ENCODE measurements at regions not wholly inside any gene's neighbourhood (a gene's known extent, or its start where the extent isn't known, plus 50 kb on each side); places are given as distances from the start of the nearest gene placed in this dataset.

DNA sequence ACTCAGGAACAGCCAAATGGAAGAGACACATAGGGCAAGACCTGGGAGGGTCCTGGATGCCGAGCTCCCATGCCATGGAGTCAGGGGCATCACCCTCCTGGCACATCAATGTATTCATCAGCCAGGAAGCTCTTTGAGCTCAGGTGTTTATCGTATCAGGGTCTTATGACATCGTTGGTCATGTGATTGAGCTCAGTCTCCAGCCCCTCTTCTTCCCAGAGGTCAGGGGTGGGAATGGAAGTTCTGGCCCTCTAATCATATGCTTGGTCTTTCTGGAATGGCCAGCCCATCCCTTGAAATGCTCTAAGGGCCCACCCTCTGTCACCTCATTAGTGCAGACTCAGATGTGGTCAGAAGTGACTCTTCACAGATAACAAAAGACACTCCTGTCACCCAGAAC lies 52.4 kb upstream of the TULP4 start:
- peaks cover 27 to 65% of the 10 kb centered on the region in 2 experiments for H3K79me1 ChIP-seq (ENCODE audit: low read depth in 1 of 2, low read length in 2 of 2)
- H2BK15ac ChIP-seq (ENCODE audit: low read depth, low read length), result no peak overlapping the region
- H2BK120ac ChIP-seq (ENCODE audit: low read depth, low read length), result no peak overlapping the region
- no peak overlapping the region for H2AFZ ChIP-seq (replicated peaks; ENCODE audit: low read length, poor library complexity)
- no CpG with 5 or more reads among the region's 3 CpGs for WGBS, 2 experiments (ENCODE audit: extremely low coverage in 2 of 2, insufficient read length in 1 of 2)
- H2AK5ac ChIP-seq (ENCODE audit: low read depth, low read length), result no peak overlapping the region
- peaks cover 21% of the 10 kb centered on the region; the same call in 1 of the 2 replicates for H3K9me1 ChIP-seq (ENCODE audit: insufficient read depth, low read length)
- no peak overlapping the region for H2AK9ac ChIP-seq (replicated peaks; ENCODE audit: low read depth, low read length, poor library complexity)
- intact Hi-C loops (cut with micrococcal nuclease), result no loop called here
- no peaks in the 10 kb centered on the region for H3K9me3 ChIP-seq (ENCODE audit: control insufficient read depth, insufficient read depth, low read length)
- no peaks in the 10 kb centered on the region for H3K27me3 ChIP-seq (ENCODE audit: control insufficient read depth, insufficient read depth, low read length)
- ChIA-PET CTCF (no interaction called here), POLR2A (ENCODE audit: unreplicated experiment) (no interaction called here)
- no peak overlapping the region for H3K18ac ChIP-seq (ENCODE audit: low read depth, low read length)
- H3K9ac ChIP-seq (ENCODE audit: low read depth, low read length), result no peak overlapping the region
- dilution Hi-C loops (cut with HindIII; ENCODE audit: low sequenced_read_pairs, unreplicated experiment), result no loop called here
- peaks cover 3% of the 10 kb centered on the region for H3K4me1 ChIP-seq (ENCODE audit: control insufficient read depth, insufficient read depth, low read length)
- no peak overlapping the region for H2BK5ac ChIP-seq (ENCODE audit: low read depth, low read length, poor library complexity, severe bottlenecking)
- BruUV-seq (replicated peaks), result no TSS peak
- H4K8ac ChIP-seq (ENCODE audit: low read depth in 2 of 2, low read length in 2 of 2), result no peak overlapping the region
- H3K4me2 ChIP-seq (ENCODE audit: low read depth, low read length), result no peak overlapping the region
- H2BK20ac ChIP-seq (ENCODE audit: low read depth, low read length), result no peak overlapping the region
- H3K4me3 ChIP-seq (ENCODE audit: insufficient read depth, low read depth, low read length), result no peak overlapping the region
- no peak overlapping the region for H3K23ac ChIP-seq (ENCODE audit: low read depth, low read length)
- no peak for ATAC-seq (ENCODE audit: low read depth)
- no peak overlapping the region for H3K56ac ChIP-seq (ENCODE audit: extremely low read depth, insufficient read depth, low read length)
- DNase-seq, result no peak
- no peak overlapping the region for H3K14ac ChIP-seq (replicated peaks; ENCODE audit: low read depth, low read length)
- H3K27ac ChIP-seq (ENCODE audit: insufficient read depth, low read length), result no peak overlapping the region
- in situ Hi-C loops (cut with MboI; ENCODE audit: low sequenced_read_pairs), result no loop called here
- H4K5ac ChIP-seq (ENCODE audit: low read depth, low read length), result no peak overlapping the region
- H4K20me1 ChIP-seq (ENCODE audit: insufficient read depth, low read length), result peaks cover 26% of the 10 kb centered on the region
- H3K4ac ChIP-seq (ENCODE audit: low read depth, low read length), result no peak overlapping the region
- no peak overlapping the region for H4K91ac ChIP-seq (ENCODE audit: insufficient read depth, low read depth, low read length)
- no peak for TF ChIP-seq MAZ (IDR thresholded peaks at IDR 0.05; ENCODE audit: borderline replicate concordance, low read depth, low read length)
- TF ChIP-seq, protein P1, sequence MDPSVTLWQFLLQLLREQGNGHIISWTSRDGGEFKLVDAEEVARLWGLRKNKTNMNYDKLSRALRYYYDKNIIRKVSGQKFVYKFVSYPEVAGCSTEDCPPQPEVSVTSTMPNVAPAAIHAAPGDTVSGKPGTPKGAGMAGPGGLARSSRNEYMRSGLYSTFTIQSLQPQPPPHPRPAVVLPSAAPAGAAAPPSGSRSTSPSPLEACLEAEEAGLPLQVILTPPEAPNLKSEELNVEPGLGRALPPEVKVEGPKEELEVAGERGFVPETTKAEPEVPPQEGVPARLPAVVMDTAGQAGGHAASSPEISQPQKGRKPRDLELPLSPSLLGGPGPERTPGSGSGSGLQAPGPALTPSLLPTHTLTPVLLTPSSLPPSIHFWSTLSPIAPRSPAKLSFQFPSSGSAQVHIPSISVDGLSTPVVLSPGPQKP (IDR thresholded peaks at IDR 0.05; ENCODE audit: borderline replicate concordance, low read depth, low read length), result no peak
- no peak for TF ChIP-seq POLR2A (IDR thresholded peaks at IDR 0.05; ENCODE audit: low read depth, low read length)
- TF ChIP-seq, protein P2, sequence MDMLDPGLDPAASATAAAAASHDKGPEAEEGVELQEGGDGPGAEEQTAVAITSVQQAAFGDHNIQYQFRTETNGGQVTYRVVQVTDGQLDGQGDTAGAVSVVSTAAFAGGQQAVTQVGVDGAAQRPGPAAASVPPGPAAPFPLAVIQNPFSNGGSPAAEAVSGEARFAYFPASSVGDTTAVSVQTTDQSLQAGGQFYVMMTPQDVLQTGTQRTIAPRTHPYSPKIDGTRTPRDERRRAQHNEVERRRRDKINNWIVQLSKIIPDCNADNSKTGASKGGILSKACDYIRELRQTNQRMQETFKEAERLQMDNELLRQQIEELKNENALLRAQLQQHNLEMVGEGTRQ (IDR thresholded peaks at IDR 0.05; ENCODE audit: low read depth, low read length), result no peak
- TF ChIP-seq FOS (IDR thresholded peaks at IDR 0.05; ENCODE audit: low read depth, low read length), result no peak
- TF ChIP-seq RCOR1 (IDR thresholded peaks at IDR 0.05; ENCODE audit: insufficient replicate concordance, low read length), result no peak
- no peak for TF ChIP-seq RAD21 (IDR thresholded peaks at IDR 0.05; ENCODE audit: low read length)
- TF ChIP-seq CEBPB (IDR thresholded peaks at IDR 0.05; ENCODE audit: low read depth, low read length), result no peak
- no peak for TF ChIP-seq RFX5 (IDR thresholded peaks at IDR 0.05; ENCODE audit: low read depth, low read length)
- no peak for TF ChIP-seq NFE2L2 (IDR thresholded peaks at IDR 0.05; ENCODE audit: low read depth, low read length)
- TF ChIP-seq MAFK (IDR thresholded peaks at IDR 0.05; ENCODE audit: low read depth, low read length), result no peak
- peaks cover 2% of the 10 kb centered on the region; the same call in 1 of the 2 replicates for H3K36me3 ChIP-seq (ENCODE audit: control insufficient read depth, insufficient read depth, low read length)
